ENCODE measurements at regions not wholly inside any gene's neighbourhood (a gene's known extent, or its start where the extent isn't known, plus 50 kb on each side); places are given as distances from the start of the nearest gene placed in this dataset.
A peak's percentile ranks its signal among the peaks of the same experiment; 100 is the strongest.

GRCh38 chr9:81202292-81202691 is 487.1 kb downstream of the TLE1 start:
- H3K36me3 ChIP-seq, result no peaks in the 10 kb centered on the region

GRCh38 chr9:81195206-81195605 is 494.1 kb downstream of the TLE1 start:
- TF ChIP-seq EP300 (IDR thresholded peaks at IDR 0.05) (no peak), CTCF (IDR thresholded peaks at IDR 0.05) (no peak), POLR2A (IDR thresholded peaks at IDR 0.05) (no peak), POLR2AphosphoS5 (IDR thresholded peaks at IDR 0.05) (no peak)

More at GRCh38 chr9:81202292-81202691, 487.1 kb downstream of the TLE1 start:
- no peaks in the 10 kb centered on the region for H3K27me3 ChIP-seq
- peaks cover 0 to 5% (median 0%) of the 10 kb centered on the region in 4 donors for H3K9me3 ChIP-seq
- DNase-seq, result peak in 1 of 2 donors; percentile 8
- ATAC-seq (ENCODE audit: low FRiP score in 2 of 2), result no peak
- no peak overlapping the region for H3K27ac ChIP-seq
- WGBS, 2 donors, result 91 to 100% methylated on average over 5 to 6 of the region's 6 CpGs
- H3K4me1 ChIP-seq, result no peaks in the 10 kb centered on the region
- H3K4me3 ChIP-seq, result no peak overlapping the region
- no peak for TF ChIP-seq POLR2AphosphoS5 (IDR thresholded peaks at IDR 0.05)
- TF ChIP-seq CTCF (IDR thresholded peaks at IDR 0.05), result no peak
- TF ChIP-seq EP300 (IDR thresholded peaks at IDR 0.05), result no peak
- no peak for TF ChIP-seq POLR2A (IDR thresholded peaks at IDR 0.05)

GRCh38 chr9:81193362-81194339 is 495.7 kb downstream of the TLE1 start:
- Histone ChIP-seq H3K27me3 (no peaks in the 10 kb centered on the region), H3K4me1 (no peaks in the 10 kb centered on the region), H3K27ac (no peak overlapping the region), H3K36me3 (no peaks in the 10 kb centered on the region), H3K4me3 (no peak overlapping the region), H3K9me3 (peaks cover 0 to 4% (median 0%) of the 10 kb centered on the region in 4 donors)
- ATAC-seq (ENCODE audit: low FRiP score in 2 of 2) (no peak), DNase-seq (no peak)
- TF ChIP-seq POLR2AphosphoS5 (IDR thresholded peaks at IDR 0.05), result no peak
- TF ChIP-seq POLR2A (IDR thresholded peaks at IDR 0.05), result no peak
- TF ChIP-seq EP300 (IDR thresholded peaks at IDR 0.05), result no peak
- no peak for TF ChIP-seq CTCF (IDR thresholded peaks at IDR 0.05)
- 46 to 55% methylated on average over 1 of the region's 1 CpG for WGBS, 2 donors

More at GRCh38 chr9:81195206-81195605, 494.1 kb downstream of the TLE1 start:
- Histone ChIP-seq H3K27me3 (no peaks in the 10 kb centered on the region), H3K27ac (no peak overlapping the region), H3K4me3 (no peak overlapping the region), H3K4me1 (no peaks in the 10 kb centered on the region), H3K9me3 (peaks cover 0 to 4% (median 0%) of the 10 kb centered on the region in 4 donors), H3K36me3 (no peaks in the 10 kb centered on the region)
- no peak for DNase-seq
- WGBS, 2 donors, result 84 to 87% methylated on average over 4 of the region's 4 CpGs
- no peak for ATAC-seq (ENCODE audit: low FRiP score in 2 of 2)

DNA sequence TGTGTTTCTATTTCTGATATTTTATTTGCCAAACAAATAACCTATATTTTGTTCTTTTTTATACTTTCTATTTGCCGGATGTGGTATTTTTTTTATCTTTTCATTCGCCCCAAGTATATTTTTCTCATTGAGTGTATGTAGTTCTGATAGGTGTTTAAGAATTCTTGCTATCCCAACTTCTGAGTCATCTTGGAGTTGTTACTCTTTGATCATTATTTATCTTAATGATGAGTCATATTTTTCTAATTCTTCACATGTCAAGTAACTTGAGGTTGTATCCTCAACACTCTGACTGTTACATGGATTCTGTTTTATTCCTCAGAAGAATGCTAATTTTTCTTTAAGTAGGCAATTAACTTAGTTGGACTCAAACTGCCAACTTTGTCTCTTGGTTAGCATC is 498.1 kb downstream of the TLE1 start:
- ATAC-seq (ENCODE audit: low FRiP score in 2 of 2) (no peak), DNase-seq (no peak)
- TF ChIP-seq EP300 (IDR thresholded peaks at IDR 0.05) (no peak), POLR2AphosphoS5 (IDR thresholded peaks at IDR 0.05) (no peak), POLR2A (IDR thresholded peaks at IDR 0.05) (no peak), CTCF (IDR thresholded peaks at IDR 0.05) (no peak)
- Histone ChIP-seq H3K4me3 (no peak overlapping the region), H3K9me3 (peaks cover 0 to 4% (median 0%) of the 10 kb centered on the region in 4 donors), H3K27me3 (no peaks in the 10 kb centered on the region), H3K4me1 (no peaks in the 10 kb centered on the region), H3K27ac (no peak overlapping the region), H3K36me3 (no peaks in the 10 kb centered on the region)
- 76 to 87% methylated on average over 2 of the region's 2 CpGs for WGBS, 2 donors

Measured in upper lobe of left lung (tissue), 6 donors.